Thyroid gland (tissue), 4 donors: ENCODE measurements at regions not wholly inside any gene's neighbourhood (a gene's known extent, or its start where the extent isn't known, plus 50 kb on each side); places are given as distances from the start of the nearest gene placed in this dataset.

Experiments
- CTCF ChIP-seq, 6 experiments: fragments of 200-600 bp in 3 of 6; fragments of 450-650 bp in 3 of 6; sonication (generic) in 3 of 6; IDR thresholded peaks; one replicate each; pipeline ENCODE4 v1.5.1; 2016 to 2019; ENCODE audit warnings: antibody characterized with exemption in 6 of 6, mild to moderate bottlenecking in 2 of 6, inconsistent platforms in 1 of 6, moderate library complexity in 1 of 6
- POLR2A ChIP-seq, 2 donors: fragments of 450-650 bp; IDR thresholded peaks; one replicate each; pipeline ENCODE4 v1.6.1; 2017; ENCODE audit warnings: antibody characterized with exemption in 2 of 2, mild to moderate bottlenecking in 2 of 2, moderate library complexity in 1 of 2

- no peak for TF ChIP-seq CTCF (IDR thresholded peaks at IDR 0.05)
- no peak for TF ChIP-seq POLR2A (IDR thresholded peaks at IDR 0.05)
Measured at GRCh38 chr18:8498905-8499304, 110.3 kb upstream of the RAB12 start.
